HL-60 (cell line): ENCODE measurements at regions not wholly inside any gene's neighbourhood (a gene's known extent, or its start where the extent isn't known, plus 50 kb on each side); places are given as distances from the start of the nearest gene placed in this dataset.

Experiments used
- GABPA ChIP-seq: IDR thresholded peaks from 2 replicates; pipeline ENCODE4 v1.6.1; 2012; ENCODE audit warnings: low read depth
- POLR2AphosphoS5 ChIP-seq: IDR thresholded peaks from 2 replicates; pipeline ENCODE4 v1.6.1; 2012; ENCODE audit warnings: low read depth
- REST ChIP-seq: IDR thresholded peaks from 2 replicates; pipeline ENCODE4 v1.6.1; 2012; ENCODE audit warnings: low read depth; ENCODE audit not compliant: insufficient replicate concordance
- SPI1 ChIP-seq: IDR thresholded peaks from 2 replicates; pipeline ENCODE4 v1.6.1; 2012; ENCODE audit warnings: low read depth, mild to moderate bottlenecking, borderline replicate concordance
- TF ChIP-seq, protein P1 (sequence below): IDR thresholded peaks from one replicate; pipeline ENCODE4 v1.5.1; 2011; ENCODE audit warnings: low read length, control low read depth, inconsistent platforms; ENCODE audit not compliant: insufficient read depth

DNA sequence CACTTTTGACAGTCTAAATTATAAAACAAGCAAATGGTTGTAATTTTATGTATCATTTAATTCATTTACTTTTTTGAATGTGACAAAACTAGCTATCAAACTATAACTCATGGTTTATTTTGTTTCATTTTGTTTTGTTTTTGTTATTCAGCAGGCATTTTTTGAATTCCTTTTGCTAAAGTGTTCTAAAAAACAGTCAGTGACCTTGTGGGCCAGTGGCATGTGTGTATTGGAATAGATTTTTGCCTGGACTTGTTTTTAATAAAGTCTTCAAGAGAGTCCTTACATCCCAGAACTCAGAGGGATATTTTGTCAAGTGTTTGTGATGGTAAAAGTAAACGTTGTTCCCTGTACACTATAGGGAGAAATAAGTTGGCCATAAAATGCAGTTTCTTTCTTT, 369.7 kb upstream of the SYT1 start:
- TF ChIP-seq, protein P1, sequence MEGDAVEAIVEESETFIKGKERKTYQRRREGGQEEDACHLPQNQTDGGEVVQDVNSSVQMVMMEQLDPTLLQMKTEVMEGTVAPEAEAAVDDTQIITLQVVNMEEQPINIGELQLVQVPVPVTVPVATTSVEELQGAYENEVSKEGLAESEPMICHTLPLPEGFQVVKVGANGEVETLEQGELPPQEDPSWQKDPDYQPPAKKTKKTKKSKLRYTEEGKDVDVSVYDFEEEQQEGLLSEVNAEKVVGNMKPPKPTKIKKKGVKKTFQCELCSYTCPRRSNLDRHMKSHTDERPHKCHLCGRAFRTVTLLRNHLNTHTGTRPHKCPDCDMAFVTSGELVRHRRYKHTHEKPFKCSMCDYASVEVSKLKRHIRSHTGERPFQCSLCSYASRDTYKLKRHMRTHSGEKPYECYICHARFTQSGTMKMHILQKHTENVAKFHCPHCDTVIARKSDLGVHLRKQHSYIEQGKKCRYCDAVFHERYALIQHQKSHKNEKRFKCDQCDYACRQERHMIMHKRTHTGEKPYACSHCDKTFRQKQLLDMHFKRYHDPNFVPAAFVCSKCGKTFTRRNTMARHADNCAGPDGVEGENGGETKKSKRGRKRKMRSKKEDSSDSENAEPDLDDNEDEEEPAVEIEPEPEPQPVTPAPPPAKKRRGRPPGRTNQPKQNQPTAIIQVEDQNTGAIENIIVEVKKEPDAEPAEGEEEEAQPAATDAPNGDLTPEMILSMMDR, result no peak
- no peak for TF ChIP-seq REST
- TF ChIP-seq POLR2AphosphoS5, result no peak
- TF ChIP-seq GABPA, result no peak
- no peak for TF ChIP-seq SPI1
